ENCODE measurements at regions not wholly inside any gene's neighbourhood (a gene's known extent, or its start where the extent isn't known, plus 50 kb on each side); places are given as distances from the start of the nearest gene placed in this dataset.

DNA sequence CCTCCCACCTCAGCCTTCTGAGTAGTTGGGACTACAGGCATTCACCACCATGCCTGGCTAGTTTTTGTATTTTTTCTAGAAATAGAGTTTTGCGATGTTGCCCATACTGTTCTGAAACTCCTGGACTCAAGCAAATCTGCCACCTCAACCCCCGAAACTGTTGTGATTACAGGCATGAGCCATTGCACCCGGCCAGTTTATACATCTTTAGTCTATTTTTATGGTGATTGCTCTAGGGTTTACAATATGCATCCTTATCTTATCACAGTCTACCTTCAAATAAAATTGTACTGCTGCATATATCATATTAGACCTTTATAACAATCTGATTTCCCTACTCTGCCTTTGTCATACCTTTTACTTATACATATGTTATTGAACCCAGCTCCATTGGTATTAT, 56.9 kb downstream of the SOWAHB start:
- Histone ChIP-seq H3K4me3 (ENCODE audit: control insufficient read depth in 1 of 2, extremely low read depth in 1 of 2, low read length in 1 of 2) (no peak overlapping the region), H3K27me3 (replicated peaks in 1 of 2; ENCODE audit: control insufficient read depth in 2 of 2, extremely low read depth in 1 of 2, insufficient read depth in 2 of 2, low read length in 1 of 2) (no peaks in the 10 kb centered on the region), H3K27ac (ENCODE audit: low read length) (no peak overlapping the region), H3K4me1 (ENCODE audit: control insufficient read depth in 1 of 2, extremely low read depth in 1 of 2, insufficient read depth in 2 of 2, low read length in 2 of 2) (no peaks in the 10 kb centered on the region), H3K9me3 (no peaks in the 10 kb centered on the region), H3K36me3 (ENCODE audit: control insufficient read depth in 2 of 2, extremely low read depth in 1 of 2, insufficient read depth in 1 of 2, low read length in 1 of 2) (no peaks in the 10 kb centered on the region)
- Mint-ChIP-seq H3K27ac (no peak overlapping the region), H3K4me3 (no peak overlapping the region), H3K4me1 (no peaks in the 10 kb centered on the region), H3K27me3 (no peaks in the 10 kb centered on the region), H3K9me3 (peaks cover 0 to 5% (median 0%) of the 10 kb centered on the region in 3 donors), H3K36me3 (no peaks in the 10 kb centered on the region)
- WGBS (ENCODE audit: insufficient coverage), result 100% methylated on average over 1 of the region's 3 CpGs
- no peak for ATAC-seq (replicated peaks in 1 of 4)
- CTCF ChIA-PET, result no interaction called here
- POLR2A ChIA-PET, result interaction anchor here in 1 of 2 donors (0.6 kb wide), 1 partner anchor 229 kb away, joined by 3 read pairs; no protein-coding TSS in a partner anchor
- DNase-seq, result no peak

DNA sequence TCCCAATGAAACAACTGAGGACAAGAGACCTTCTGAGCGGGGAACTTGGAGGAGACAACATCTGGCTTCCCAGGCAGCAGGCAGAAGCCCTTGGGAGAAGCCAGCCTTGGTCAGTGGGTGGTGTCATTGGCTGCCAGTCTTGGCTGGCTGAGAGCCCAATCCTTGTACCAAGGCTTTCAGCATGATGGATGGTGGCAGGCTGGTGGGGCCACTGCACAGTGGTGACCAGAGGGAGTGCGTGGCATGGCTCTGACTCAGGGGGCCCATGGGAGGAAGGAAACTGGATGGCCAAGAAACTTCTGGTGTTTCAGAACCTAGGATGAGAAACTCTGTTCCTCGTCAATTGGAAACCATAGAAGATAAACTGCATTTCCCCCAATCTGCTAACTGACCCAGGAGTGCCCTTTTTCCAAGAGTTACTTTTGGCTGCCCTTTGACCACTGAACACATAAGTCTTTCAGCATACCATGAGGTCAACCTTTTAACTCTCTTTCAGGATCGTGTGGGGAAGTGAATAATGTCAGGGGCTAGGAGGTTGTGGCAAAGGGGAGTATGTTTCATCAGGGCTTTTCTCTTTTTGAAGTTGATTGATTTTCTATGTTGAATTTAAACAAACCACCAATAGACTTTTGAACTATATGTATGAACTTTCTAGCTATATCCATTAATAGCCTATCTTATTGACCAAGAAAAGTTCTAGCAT, 60.9 kb downstream of the SOWAHB start:
- Histone ChIP-seq H3K27me3 (replicated peaks in 1 of 2; ENCODE audit: control insufficient read depth in 2 of 2, extremely low read depth in 1 of 2, insufficient read depth in 2 of 2, low read length in 1 of 2) (no peaks in the 10 kb centered on the region), H3K36me3 (ENCODE audit: control insufficient read depth in 2 of 2, extremely low read depth in 1 of 2, insufficient read depth in 1 of 2, low read length in 1 of 2) (no peaks in the 10 kb centered on the region), H3K4me1 (ENCODE audit: control insufficient read depth in 1 of 2, extremely low read depth in 1 of 2, insufficient read depth in 2 of 2, low read length in 2 of 2) (no peaks in the 10 kb centered on the region), H3K4me3 (ENCODE audit: control insufficient read depth in 1 of 2, extremely low read depth in 1 of 2, low read length in 1 of 2) (no peak overlapping the region), H3K9me3 (no peaks in the 10 kb centered on the region), H3K27ac (ENCODE audit: low read length) (no peak overlapping the region)
- ATAC-seq (replicated peaks in 1 of 4), result no peak
- DNase-seq, result no peak
- Mint-ChIP-seq H3K4me3 (no peak overlapping the region), H3K27me3 (no peaks in the 10 kb centered on the region), H3K4me1 (no peaks in the 10 kb centered on the region), H3K36me3 (no peaks in the 10 kb centered on the region), H3K9me3 (peaks cover 0 to 5% (median 0%) of the 10 kb centered on the region in 3 donors), H3K27ac (no peak overlapping the region)
- CTCF ChIA-PET, result no interaction called here
- WGBS (ENCODE audit: insufficient coverage), result 33% methylated on average over 2 of the region's 4 CpGs
- POLR2A ChIA-PET, result no interaction called here

Measured in T-cell (primary cell).